ENCODE measurements at regions not wholly inside any gene's neighbourhood (a gene's known extent, or its start where the extent isn't known, plus 50 kb on each side); places are given as distances from the start of the nearest gene placed in this dataset.

- no peaks in the 10 kb centered on the region for H3K9me3 ChIP-seq
- no peaks in the 10 kb centered on the region for H3K4me1 ChIP-seq
- no peak for DNase-seq
- 73 to 79% methylated on average over 2 of the region's 2 CpGs for WGBS, 2 donors
- no peak overlapping the region for H3K4me3 ChIP-seq (replicated peaks in 1 of 3)
- no peak for TF ChIP-seq POLR2A (IDR thresholded peaks at IDR 0.05)
- TF ChIP-seq, protein P1, sequence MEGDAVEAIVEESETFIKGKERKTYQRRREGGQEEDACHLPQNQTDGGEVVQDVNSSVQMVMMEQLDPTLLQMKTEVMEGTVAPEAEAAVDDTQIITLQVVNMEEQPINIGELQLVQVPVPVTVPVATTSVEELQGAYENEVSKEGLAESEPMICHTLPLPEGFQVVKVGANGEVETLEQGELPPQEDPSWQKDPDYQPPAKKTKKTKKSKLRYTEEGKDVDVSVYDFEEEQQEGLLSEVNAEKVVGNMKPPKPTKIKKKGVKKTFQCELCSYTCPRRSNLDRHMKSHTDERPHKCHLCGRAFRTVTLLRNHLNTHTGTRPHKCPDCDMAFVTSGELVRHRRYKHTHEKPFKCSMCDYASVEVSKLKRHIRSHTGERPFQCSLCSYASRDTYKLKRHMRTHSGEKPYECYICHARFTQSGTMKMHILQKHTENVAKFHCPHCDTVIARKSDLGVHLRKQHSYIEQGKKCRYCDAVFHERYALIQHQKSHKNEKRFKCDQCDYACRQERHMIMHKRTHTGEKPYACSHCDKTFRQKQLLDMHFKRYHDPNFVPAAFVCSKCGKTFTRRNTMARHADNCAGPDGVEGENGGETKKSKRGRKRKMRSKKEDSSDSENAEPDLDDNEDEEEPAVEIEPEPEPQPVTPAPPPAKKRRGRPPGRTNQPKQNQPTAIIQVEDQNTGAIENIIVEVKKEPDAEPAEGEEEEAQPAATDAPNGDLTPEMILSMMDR (IDR thresholded peaks at IDR 0.05) = no peak
- H3K27ac ChIP-seq = no peak overlapping the region
- no peaks in the 10 kb centered on the region for H3K36me3 ChIP-seq
- no peaks in the 10 kb centered on the region for H3K27me3 ChIP-seq
- intact Hi-C loops (cut with DNase I) = no loop called here
Measured at GRCh38 chr3:86427343-86427742, 563.6 kb downstream of the VGLL3 start.

- Histone ChIP-seq H3K27me3 (no peaks in the 10 kb centered on the region), H3K4me3 (replicated peaks in 1 of 3) (no peak overlapping the region), H3K4me1 (no peaks in the 10 kb centered on the region), H3K36me3 (no peaks in the 10 kb centered on the region), H3K27ac (no peak overlapping the region), H3K9me3 (no peaks in the 10 kb centered on the region)
- DNase-seq = no peak
- TF ChIP-seq POLR2A (IDR thresholded peaks at IDR 0.05) = no peak
- TF ChIP-seq, protein P1 (IDR thresholded peaks at IDR 0.05) = no peak
- intact Hi-C loops (cut with DNase I) = no loop called here
- 84 to 85% methylated on average over 23 to 24 of the region's 24 CpGs for WGBS, 2 donors
Measured at GRCh38 chr3:86420990-86421739, 569.8 kb downstream of the VGLL3 start.

- intact Hi-C loops (cut with DNase I) = no loop called here
- TF ChIP-seq POLR2A (IDR thresholded peaks at IDR 0.05) = no peak
- TF ChIP-seq, protein P1 (IDR thresholded peaks at IDR 0.05) = no peak
- no peak for DNase-seq
- H3K27me3 ChIP-seq = no peaks in the 10 kb centered on the region
- H3K36me3 ChIP-seq = no peaks in the 10 kb centered on the region
- H3K4me3 ChIP-seq (replicated peaks in 1 of 3) = no peak overlapping the region
- no peaks in the 10 kb centered on the region for H3K4me1 ChIP-seq
- 73 to 76% methylated on average over 2 of the region's 2 CpGs for WGBS, 2 donors
- no peaks in the 10 kb centered on the region for H3K9me3 ChIP-seq
- H3K27ac ChIP-seq = no peak overlapping the region
Measured at GRCh38 chr3:86418861-86419260, 572.1 kb downstream of the VGLL3 start.

- no peak for DNase-seq
- WGBS, 2 donors = 86 to 89% methylated on average over 3 of the region's 3 CpGs
Measured at GRCh38 chr3:86416334-86416733, 574.6 kb downstream of the VGLL3 start.

GRCh38 chr3:86413645-86414044, 577.3 kb downstream of the VGLL3 start:
- Histone ChIP-seq H3K9me3 (no peaks in the 10 kb centered on the region), H3K27me3 (no peaks in the 10 kb centered on the region), H3K27ac (no peak overlapping the region), H3K36me3 (no peaks in the 10 kb centered on the region), H3K4me1 (no peaks in the 10 kb centered on the region), H3K4me3 (replicated peaks in 1 of 3) (no peak overlapping the region)
- DNase-seq = no peak
- intact Hi-C loops (cut with DNase I) = no loop called here
- 29 to 33% methylated on average over 2 of the region's 2 CpGs for WGBS, 2 donors
- TF ChIP-seq, protein P1 (IDR thresholded peaks at IDR 0.05) = no peak
- TF ChIP-seq POLR2A (IDR thresholded peaks at IDR 0.05) = no peak

More at GRCh38 chr3:86416334-86416733, 574.6 kb downstream of the VGLL3 start:
- Histone ChIP-seq H3K36me3 (no peaks in the 10 kb centered on the region), H3K9me3 (no peaks in the 10 kb centered on the region), H3K4me1 (no peaks in the 10 kb centered on the region), H3K27me3 (no peaks in the 10 kb centered on the region), H3K27ac (no peak overlapping the region), H3K4me3 (replicated peaks in 1 of 3) (no peak overlapping the region)
- intact Hi-C loops (cut with DNase I) = no loop called here
- TF ChIP-seq POLR2A (IDR thresholded peaks at IDR 0.05) = no peak
- TF ChIP-seq, protein P1 (IDR thresholded peaks at IDR 0.05) = no peak

Measured in thyroid gland (tissue), 4 donors.